ENCODE measurements at regions not wholly inside any gene's neighbourhood (a gene's known extent, or its start where the extent isn't known, plus 50 kb on each side); places are given as distances from the start of the nearest gene placed in this dataset.

DNA sequence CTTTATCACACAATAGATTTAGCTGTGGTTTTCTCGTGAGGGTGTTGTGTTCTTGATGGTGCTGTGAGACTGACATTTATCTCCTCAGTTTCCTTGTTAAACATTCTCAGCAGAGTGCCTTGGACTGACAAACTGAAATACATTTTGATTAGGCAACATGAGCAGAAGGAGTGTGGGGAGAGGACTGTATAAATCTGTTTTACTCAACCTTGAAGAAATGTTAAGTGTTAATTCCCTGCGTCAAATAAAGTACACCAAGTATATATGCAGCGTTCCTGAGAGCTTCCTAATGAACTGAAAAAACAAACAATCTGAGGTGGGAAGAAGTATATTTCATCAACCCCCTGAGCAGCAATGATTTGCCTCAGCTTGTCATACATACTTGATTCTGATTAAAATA, 540.3 kb upstream of the B3GALT2 start:
- DNase-seq (ENCODE audit: low read depth), result no peak

- DNase-seq (ENCODE audit: low read depth), result no peak
These were observed 526.0 kb upstream of the B3GALT2 start for GRCh38 chr1:193712392-193712791.

GRCh38 chr1:193709607-193710006, 523.2 kb upstream of the B3GALT2 start:
- no peak for DNase-seq (ENCODE audit: low read depth)

DNA sequence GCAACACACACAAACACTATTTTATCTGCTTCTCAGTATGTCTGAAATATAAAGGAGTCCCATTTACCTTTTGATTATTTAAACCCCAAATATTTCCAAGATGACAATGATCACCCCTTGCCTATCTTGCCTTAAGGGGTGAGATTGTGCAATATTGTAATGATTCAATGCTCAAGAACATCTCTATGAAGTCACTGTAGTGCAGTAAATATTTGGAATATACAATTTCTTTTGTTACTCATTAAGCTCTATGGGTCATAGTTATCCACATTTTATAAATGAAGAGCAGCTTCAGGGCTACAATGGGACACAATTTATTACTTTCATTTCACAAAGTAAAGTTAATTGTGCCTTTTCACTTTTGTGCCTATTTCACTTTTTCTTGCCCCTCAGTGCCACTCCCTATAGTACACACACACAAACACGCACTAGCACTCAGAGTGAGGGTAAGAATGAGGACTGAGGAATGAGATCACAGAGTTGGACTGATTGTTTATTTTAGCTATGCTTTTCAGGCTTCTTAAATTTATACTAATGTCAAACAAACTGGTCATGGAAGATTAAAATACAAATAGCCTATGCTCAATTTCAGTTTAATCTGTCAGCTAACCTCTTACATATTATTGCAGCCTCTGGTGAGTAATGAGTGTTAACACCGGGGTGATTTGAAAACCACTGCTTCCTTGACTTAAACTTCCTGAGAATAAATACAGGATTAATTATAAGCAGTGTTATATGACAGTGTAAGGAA, 521.0 kb upstream of the B3GALT2 start:
- no peak for DNase-seq (ENCODE audit: low read depth)

GRCh38 chr1:193706766-193707165, 520.4 kb upstream of the B3GALT2 start:
- DNase-seq (ENCODE audit: low read depth), result no peak

- no peak for DNase-seq (ENCODE audit: low read depth)
These were observed 519.2 kb upstream of the B3GALT2 start for GRCh38 chr1:193705554-193705981.

DNA sequence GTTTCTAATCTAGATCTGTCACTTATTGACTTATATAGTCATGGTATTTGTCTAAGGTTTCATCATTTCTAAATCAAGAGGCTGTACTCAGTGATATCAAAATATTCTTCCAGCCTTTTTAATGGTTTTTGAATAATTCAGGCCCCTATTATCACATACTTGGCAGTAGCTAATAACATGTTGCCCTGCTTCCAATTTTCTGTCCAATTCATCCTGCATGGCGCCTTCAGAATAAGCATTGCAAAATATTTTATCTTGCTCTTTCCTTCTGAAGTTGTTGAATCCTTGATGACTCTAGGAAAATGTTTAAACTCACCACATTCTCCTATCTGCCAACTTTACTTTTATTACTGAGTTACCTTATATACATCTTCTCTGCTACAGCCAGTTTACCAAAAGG, 517.2 kb upstream of the B3GALT2 start:
- no peak for DNase-seq (ENCODE audit: low read depth)

GRCh38 chr1:193703121-193703520, 516.7 kb upstream of the B3GALT2 start:
- DNase-seq (ENCODE audit: low read depth), result no peak

DNA sequence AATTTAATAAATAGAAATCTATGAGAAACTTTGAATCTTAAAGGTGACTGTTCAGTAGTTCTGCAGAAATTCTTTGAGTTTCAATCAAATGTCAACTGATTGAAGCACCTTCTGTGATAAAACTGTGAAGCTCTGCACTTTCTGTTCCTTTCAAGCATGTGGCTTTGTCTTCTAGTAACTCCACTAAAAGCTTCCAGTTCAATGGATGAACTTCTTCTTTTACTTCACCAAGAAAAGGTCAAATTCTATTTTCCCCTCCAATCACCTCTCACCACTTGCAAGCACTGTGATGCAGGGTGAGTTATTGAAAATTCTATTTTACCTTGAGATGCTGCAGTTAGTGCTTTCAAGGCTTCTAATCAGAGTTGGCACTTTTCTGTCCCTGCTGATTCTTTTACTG, 515.3 kb upstream of the B3GALT2 start:
- no peak for DNase-seq (ENCODE audit: low read depth)

GRCh38 chr1:193700710-193701355, 514.4 kb upstream of the B3GALT2 start:
- no peak for DNase-seq (ENCODE audit: low read depth)

GRCh38 chr1:193699261-193699660, 512.8 kb upstream of the B3GALT2 start:
- no peak for DNase-seq (ENCODE audit: low read depth)

GRCh38 chr1:193697776-193698175, 511.4 kb upstream of the B3GALT2 start:
- DNase-seq (ENCODE audit: low read depth), result no peak

DNA sequence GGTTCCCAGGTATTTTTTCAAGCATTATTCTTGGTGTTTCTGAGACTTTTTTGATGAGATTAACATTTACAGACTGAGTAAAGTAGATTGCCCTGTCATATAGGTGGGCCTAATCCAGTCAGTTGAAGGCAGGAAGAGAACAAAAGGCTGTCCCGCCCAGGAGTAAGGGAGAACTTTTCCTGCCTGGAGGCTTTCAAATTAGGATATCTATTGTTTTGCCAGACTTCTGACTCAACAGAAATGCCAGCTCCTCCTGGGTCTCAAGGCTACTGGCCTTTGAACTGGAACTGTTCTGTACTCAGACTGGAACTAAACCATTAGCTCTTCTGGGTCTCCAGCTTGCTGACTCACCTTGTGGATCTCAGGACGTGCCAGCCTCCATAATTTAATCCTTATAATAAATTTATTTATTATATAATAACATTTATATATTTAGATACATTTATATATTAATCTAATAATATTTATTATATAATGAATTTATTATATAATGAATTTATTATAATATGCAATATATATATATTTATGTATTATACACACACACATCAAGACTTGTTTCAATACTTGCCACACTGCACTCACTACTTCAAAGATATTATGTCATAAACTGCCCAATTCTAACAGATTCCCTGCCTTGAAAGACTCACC, 510.8 kb upstream of the B3GALT2 start:
- no peak for DNase-seq (ENCODE audit: low read depth)

DNA sequence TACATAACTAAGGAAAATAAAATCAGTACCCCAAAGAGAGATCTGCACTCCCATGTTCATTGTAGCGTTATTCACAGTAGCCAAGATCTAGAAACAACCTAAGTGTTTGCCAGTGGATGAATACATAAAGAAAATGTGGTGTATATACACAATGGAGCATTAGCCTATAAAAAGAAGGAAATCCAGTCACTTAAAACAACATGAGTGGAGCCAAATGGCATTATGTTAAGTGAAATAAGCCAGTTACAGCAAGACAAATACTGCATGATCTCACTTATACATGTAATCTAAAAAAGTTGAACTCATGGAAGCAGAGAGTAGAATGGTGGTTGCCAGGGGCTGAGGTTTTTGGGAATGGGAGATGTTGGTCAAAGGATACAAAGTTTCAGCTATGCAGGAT, 508.3 kb upstream of the B3GALT2 start:
- DNase-seq (ENCODE audit: low read depth), result no peak

GRCh38 chr1:193685986-193686385, 499.6 kb upstream of the B3GALT2 start:
- no peak for DNase-seq (ENCODE audit: low read depth)

DNA sequence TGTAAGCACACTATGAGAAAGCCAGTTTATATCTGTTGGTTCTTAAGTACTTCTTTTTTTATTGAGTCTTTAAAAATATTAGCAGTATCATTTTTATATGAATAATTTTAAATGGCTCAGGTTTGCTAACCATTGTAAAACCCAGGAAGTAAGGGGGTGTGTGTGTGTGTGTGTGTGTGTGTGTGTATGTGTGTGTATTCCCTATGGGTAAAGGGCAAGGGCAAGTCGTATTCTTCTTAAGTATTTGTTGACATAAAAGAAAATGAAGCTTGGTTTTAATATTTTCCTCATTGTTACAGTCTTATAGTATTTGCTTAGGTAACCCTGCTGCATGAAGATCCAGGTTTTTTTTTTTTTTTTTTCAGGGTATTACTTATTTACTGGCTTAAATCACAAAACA, 495.0 kb upstream of the B3GALT2 start:
- DNase-seq (ENCODE audit: low read depth), result no peak

DNA sequence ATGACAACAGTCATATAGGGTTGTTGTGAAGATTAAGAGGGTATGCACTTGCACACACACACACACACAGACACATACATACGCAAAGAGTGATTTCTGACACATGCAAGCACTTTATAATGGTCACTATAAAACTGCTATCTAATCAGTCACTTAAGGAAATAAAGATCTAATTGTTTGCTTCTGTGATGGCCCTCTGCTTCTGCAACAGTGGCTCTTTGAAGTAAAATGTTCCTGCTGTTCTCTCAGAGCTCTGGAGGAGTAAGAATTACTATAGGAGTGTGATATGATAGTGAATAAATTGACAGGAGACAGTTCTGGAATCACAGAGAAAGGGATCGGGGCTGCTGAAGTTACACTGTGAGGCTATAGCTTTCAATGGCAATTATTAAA, 494.5 kb upstream of the B3GALT2 start:
- no peak for DNase-seq (ENCODE audit: low read depth)

DNA sequence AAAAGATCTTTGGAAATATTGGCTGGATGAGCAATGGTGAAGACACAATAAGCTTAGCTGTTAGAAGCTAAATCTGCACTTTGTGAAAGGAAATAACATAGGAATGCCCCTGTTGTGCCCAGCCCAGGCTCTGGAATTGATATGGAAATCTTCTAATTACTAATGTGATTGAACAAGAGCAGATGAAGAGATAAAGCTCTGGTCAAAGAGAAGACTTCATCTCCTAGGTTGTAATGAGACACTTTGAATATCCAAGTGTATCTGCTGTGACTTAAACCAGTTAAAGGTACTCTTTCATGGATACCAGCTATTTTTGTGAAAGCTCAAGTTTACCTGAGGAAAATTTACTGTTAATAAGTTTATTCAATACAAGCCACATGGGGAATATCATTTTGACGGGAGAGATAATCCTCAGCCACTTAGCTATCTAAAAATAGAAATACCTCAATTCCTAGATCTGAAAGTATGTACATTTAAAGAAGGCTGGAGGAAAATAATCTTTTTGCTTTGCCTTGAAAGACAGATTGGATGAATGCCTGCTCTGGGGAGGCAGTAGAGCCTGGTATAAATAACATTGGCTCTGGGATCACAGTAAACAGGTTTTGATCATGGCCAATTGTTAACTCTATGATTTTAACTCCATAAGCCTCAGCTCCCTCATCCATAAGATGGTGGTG, 494.0 kb upstream of the B3GALT2 start:
- no peak for DNase-seq (ENCODE audit: low read depth)

DNA sequence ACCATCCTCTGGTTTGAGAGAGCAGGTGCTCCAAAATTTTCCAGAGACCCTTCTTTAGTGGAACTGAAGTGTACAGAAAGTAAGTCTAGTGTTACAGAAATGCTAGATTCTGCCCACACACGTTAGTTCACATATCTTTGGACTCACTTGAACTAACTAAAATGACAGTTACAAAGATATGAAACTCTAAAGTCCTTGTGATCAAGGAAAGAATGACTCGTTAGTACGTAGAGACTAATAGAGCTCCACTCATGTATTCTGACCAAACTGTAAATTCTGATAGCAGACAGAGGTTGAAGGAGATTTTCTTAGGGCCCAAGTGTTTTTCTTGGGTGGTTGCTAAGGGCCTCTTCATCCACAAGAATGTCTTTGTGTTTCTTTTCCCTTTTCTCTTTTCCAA, 491.5 kb upstream of the B3GALT2 start:
- DNase-seq (ENCODE audit: low read depth), result no peak

- no peak for DNase-seq (ENCODE audit: low read depth)
These were observed 490.7 kb upstream of the B3GALT2 start for GRCh38 chr1:193676996-193677549.

DNA sequence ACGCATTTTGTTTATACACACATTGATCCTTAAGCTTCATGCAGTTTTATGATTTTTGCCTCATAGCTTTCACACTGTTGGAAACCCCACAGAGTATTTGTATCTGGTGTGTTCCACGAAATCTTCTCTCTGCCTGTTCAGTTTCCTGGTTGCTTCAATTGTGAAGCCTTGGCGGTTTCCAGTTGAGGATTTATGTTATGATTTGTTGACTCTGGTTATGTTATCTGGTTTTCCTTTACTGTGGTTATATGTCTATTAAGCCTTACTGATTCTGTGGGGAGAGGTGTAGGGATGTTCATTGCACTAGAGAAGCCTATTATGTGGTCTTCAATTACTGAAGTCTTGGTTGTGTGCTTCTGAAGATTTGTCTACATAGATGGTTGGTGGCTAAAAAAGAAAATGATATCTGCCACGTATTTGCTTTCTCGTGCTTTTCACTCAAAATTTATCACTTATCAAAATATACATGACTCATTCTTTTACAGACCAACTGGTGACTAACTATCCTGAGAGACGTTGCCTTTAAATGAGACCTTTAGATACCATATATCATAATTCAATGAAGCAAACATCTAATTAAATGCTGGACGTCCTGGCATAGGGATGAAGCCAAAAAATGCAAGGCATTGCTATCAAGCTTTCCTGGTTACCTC, 488.0 kb upstream of the B3GALT2 start:
- DNase-seq (ENCODE audit: low read depth), result no peak

GRCh38 chr1:193666485-193667083, 480.2 kb upstream of the B3GALT2 start:
- no peak for DNase-seq (ENCODE audit: low read depth)

All from activated T-cell treated with anti-CD3 and anti-CD28 coated beads for 1 hour (primary cell).